ENCODE measurements at regions not wholly inside any gene's neighbourhood (a gene's known extent, or its start where the extent isn't known, plus 50 kb on each side); places are given as distances from the start of the nearest gene placed in this dataset.
A peak's percentile ranks its signal among the peaks of the same experiment; 100 is the strongest.

DNA sequence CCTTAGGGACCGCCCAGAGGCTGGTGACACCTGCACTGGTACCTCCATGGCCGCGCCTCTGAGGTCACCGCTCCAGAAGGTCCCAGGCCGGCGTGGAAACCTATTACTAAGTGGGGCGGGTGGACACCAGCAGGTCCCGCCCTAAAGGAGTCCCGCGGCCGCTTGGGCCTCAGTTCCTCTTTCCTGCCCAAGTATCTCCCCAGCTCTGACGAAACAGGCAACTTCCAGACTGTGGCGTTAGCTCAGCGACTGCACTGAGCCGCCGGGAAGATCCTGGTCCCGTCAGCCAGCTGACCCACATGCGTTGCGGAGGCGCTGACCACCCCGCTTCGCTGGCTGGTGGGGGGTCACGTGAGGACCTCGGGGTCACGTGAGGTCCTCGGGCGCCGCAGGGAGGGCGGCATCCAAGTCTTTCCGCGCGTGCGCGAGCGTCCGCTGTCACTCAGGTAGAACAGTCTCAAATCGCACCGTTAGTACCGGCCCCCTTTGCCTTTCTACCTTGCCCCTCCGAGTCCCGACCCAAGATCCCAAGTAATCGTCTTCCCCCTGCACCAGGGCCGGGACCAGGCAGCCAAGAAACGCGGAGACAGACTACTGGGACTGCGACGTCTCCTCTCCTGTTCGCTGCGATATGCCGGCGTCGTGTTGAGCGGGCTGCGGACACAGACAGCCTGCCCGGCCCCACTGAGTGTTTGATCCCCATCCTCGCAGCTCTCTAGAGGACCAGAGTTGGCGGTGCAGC is 53.7 kb upstream of the KDM4C start:
- H3K4me2 ChIP-seq (replicated peaks; ENCODE audit: low read depth, low read length, poor library complexity, severe bottlenecking) = peak overlapping the region; percentile 88
- Mint-ChIP-seq H3K9me3 (ENCODE audit: insufficient read depth) (peaks cover 3% of the 10 kb centered on the region), H3K4me3 (peak overlapping the region; percentile 99), H3K27me3 (no peaks in the 10 kb centered on the region), H3K4me1 (peaks cover 29% of the 10 kb centered on the region), H3K27ac (peak overlapping the region; percentile 100)
- 1% methylated on average over 57 of the region's 57 CpGs for WGBS (ENCODE audit: insufficient coverage)
- CTCF ChIA-PET = interaction anchor here (1.1 to 1.5 kb wide), 2 partner anchors 22 to 55 kb away, joined by 4 to 7 read pairs; no protein-coding TSS in a partner anchor
- H3K9ac ChIP-seq (ENCODE audit: low read length) = peak overlapping the region; percentile 89
- no peaks in the 10 kb centered on the region for H3K36me3 ChIP-seq (replicated peaks in 1 of 2; ENCODE audit: control extremely low read depth in 1 of 2, control insufficient read depth in 1 of 2, extremely low read depth in 1 of 2, insufficient read depth in 2 of 2, low read length in 1 of 2)
- peak overlapping the region; percentile 70 to 98 (median 75) for H3K4me3 ChIP-seq (ENCODE audit: control extremely low read depth in 1 of 5, extremely low read depth in 1 of 5, insufficient read depth in 1 of 5, low read depth in 2 of 5, low read length in 4 of 5)
- peak overlapping the region; percentile 89 for H2AFZ ChIP-seq (ENCODE audit: insufficient read depth, low read depth, low read length, poor library complexity, severe bottlenecking)
- H3K27ac ChIP-seq (ENCODE audit: low read length in 2 of 2) = peak overlapping the region; percentile 98 to 100
- intact Hi-C loops (cut with micrococcal nuclease) = loop anchor here (1.0 kb wide), 3 partner anchors 14 to 53 kb away; partner anchors contain the start of gene KDM4C
- H3K4me1 ChIP-seq (ENCODE audit: control insufficient read depth in 2 of 2, insufficient read depth in 2 of 2, low read length in 2 of 2) = peaks cover 16 to 28% of the 10 kb centered on the region in 2 donors
- TF ChIP-seq EZH2 (IDR thresholded peaks at IDR 0.05; ENCODE audit: borderline replicate concordance, insufficient read depth, low read depth, low read length, poor library complexity, severe bottlenecking) = no peak
- TF ChIP-seq, protein P1, sequence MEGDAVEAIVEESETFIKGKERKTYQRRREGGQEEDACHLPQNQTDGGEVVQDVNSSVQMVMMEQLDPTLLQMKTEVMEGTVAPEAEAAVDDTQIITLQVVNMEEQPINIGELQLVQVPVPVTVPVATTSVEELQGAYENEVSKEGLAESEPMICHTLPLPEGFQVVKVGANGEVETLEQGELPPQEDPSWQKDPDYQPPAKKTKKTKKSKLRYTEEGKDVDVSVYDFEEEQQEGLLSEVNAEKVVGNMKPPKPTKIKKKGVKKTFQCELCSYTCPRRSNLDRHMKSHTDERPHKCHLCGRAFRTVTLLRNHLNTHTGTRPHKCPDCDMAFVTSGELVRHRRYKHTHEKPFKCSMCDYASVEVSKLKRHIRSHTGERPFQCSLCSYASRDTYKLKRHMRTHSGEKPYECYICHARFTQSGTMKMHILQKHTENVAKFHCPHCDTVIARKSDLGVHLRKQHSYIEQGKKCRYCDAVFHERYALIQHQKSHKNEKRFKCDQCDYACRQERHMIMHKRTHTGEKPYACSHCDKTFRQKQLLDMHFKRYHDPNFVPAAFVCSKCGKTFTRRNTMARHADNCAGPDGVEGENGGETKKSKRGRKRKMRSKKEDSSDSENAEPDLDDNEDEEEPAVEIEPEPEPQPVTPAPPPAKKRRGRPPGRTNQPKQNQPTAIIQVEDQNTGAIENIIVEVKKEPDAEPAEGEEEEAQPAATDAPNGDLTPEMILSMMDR (IDR thresholded peaks at IDR 0.05) = no peak
- no peaks in the 10 kb centered on the region for H3K27me3 ChIP-seq (replicated peaks in 1 of 4; ENCODE audit: control extremely low read depth in 1 of 4, control insufficient read depth in 3 of 4, insufficient read depth in 4 of 4, low read length in 3 of 4)
- H3K9me3 ChIP-seq (ENCODE audit: control extremely low read depth in 1 of 3, control insufficient read depth in 2 of 3, insufficient read depth in 1 of 3, low read length in 2 of 3) = peaks cover 0 to 12% (median 5%) of the 10 kb centered on the region in 3 donors
- DNase-seq (peak; percentile 96), ATAC-seq (ENCODE audit: low read depth) (peak; percentile 80)
- H3K79me2 ChIP-seq (ENCODE audit: control insufficient read depth, insufficient read depth, low read length) = peaks cover 12% of the 10 kb centered on the region
- no peaks in the 10 kb centered on the region for H4K20me1 ChIP-seq (ENCODE audit: control insufficient read depth, insufficient read depth, low read length, poor library complexity, severe bottlenecking)
- POLR2A ChIA-PET = interaction anchor here (0.6 to 2.9 kb wide), 7 partner anchors 10 to 291 kb away, joined by 3 to 26 read pairs (median 8); partner anchors contain the start of genes KDM4C and UHRF2

GRCh38 chr9:6702707-6703106 is 55.1 kb upstream of the KDM4C start:
- Mint-ChIP-seq H3K27me3 (no peaks in the 10 kb centered on the region), H3K4me3 (peak overlapping the region; percentile 99), H3K4me1 (peaks cover 27% of the 10 kb centered on the region), H3K27ac (peak overlapping the region; percentile 100), H3K9me3 (ENCODE audit: insufficient read depth) (no peaks in the 10 kb centered on the region)
- H3K4me1 ChIP-seq (ENCODE audit: control insufficient read depth in 2 of 2, insufficient read depth in 2 of 2, low read length in 2 of 2) = peaks cover 16 to 28% of the 10 kb centered on the region in 2 donors
- H3K27me3 ChIP-seq (replicated peaks in 1 of 4; ENCODE audit: control extremely low read depth in 1 of 4, control insufficient read depth in 3 of 4, insufficient read depth in 4 of 4, low read length in 3 of 4) = no peaks in the 10 kb centered on the region
- peak overlapping the region; percentile 89 for H2AFZ ChIP-seq (ENCODE audit: insufficient read depth, low read depth, low read length, poor library complexity, severe bottlenecking)
- ATAC-seq (ENCODE audit: low read depth) (no peak), DNase-seq (no peak)
- H3K79me2 ChIP-seq (ENCODE audit: control insufficient read depth, insufficient read depth, low read length) = peaks cover 12% of the 10 kb centered on the region
- H3K4me3 ChIP-seq (ENCODE audit: control extremely low read depth in 1 of 5, extremely low read depth in 1 of 5, insufficient read depth in 1 of 5, low read depth in 2 of 5, low read length in 4 of 5) = peak overlapping the region in 2 of 5 experiments; percentile 75 to 98
- H3K4me2 ChIP-seq (replicated peaks; ENCODE audit: low read depth, low read length, poor library complexity, severe bottlenecking) = peak overlapping the region; percentile 88
- H4K20me1 ChIP-seq (ENCODE audit: control insufficient read depth, insufficient read depth, low read length, poor library complexity, severe bottlenecking) = no peaks in the 10 kb centered on the region
- H3K36me3 ChIP-seq (replicated peaks in 1 of 2; ENCODE audit: control extremely low read depth in 1 of 2, control insufficient read depth in 1 of 2, extremely low read depth in 1 of 2, insufficient read depth in 2 of 2, low read length in 1 of 2) = no peaks in the 10 kb centered on the region
- H3K9me3 ChIP-seq (ENCODE audit: control extremely low read depth in 1 of 3, control insufficient read depth in 2 of 3, insufficient read depth in 1 of 3, low read length in 2 of 3) = peaks cover 0 to 6% (median 0%) of the 10 kb centered on the region in 3 donors
- CTCF ChIA-PET = interaction anchor here (0.9 to 1.3 kb wide), 2 partner anchors 16 to 21 kb away, joined by 7 to 10 read pairs; no protein-coding TSS in a partner anchor
- 83% methylated on average over 1 of the region's 7 CpGs for WGBS (ENCODE audit: insufficient coverage)
- H3K27ac ChIP-seq (ENCODE audit: low read length in 2 of 2) = peak overlapping the region; percentile 98 to 100
- POLR2A ChIA-PET = interaction anchor here (0.6 to 2.9 kb wide), 4 partner anchors 10 to 55 kb away, joined by 3 to 26 read pairs (median 10); partner anchors contain the start of gene KDM4C
- no peak overlapping the region for H3K9ac ChIP-seq (ENCODE audit: low read length)
- no peak for TF ChIP-seq EZH2 (IDR thresholded peaks at IDR 0.05; ENCODE audit: borderline replicate concordance, insufficient read depth, low read depth, low read length, poor library complexity, severe bottlenecking)
- intact Hi-C loops (cut with micrococcal nuclease) = loop anchor here (1.0 kb wide), 1 partner anchor 12 kb away; no protein-coding TSS in a partner anchor

All from B cell (primary cell).